ENCODE measurements at regions not wholly inside any gene's neighbourhood (a gene's known extent, or its start where the extent isn't known, plus 50 kb on each side); places are given as distances from the start of the nearest gene placed in this dataset.
A peak's percentile ranks its signal among the peaks of the same experiment; 100 is the strongest.

DNA sequence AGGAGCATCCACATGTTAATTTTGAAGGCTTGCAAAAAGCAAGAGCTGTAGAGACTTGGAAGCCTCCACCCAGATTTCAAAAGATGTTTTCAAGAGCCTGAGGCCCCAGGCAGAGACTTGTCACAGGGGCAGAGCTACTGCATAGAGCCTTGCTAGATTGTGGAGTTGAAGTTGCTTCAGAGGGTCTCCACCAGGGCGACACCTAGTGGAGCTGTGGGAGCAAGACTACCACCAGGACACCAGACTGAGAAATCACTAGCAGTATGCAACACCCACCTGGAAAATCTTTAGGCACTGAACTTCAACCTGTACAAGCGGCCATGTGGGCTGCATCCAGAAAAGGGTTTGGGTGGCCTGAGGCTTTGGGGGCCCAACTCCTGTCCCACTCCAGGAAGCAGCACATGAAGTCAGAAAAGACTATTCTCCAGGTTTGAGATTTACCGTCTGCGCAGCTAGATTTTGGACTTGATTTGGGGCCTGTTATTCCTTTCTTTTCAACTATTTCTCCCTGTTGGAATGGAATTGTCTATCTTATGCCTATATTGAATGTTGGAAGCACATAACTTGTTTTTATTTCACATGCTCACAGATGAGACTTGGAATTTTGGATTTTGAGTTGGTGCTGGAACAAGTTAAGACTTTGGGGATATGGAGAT is 508.6 kb downstream of the FLRT2 start:
- DNase-seq (ENCODE audit: low spot score) = no peak

DNA sequence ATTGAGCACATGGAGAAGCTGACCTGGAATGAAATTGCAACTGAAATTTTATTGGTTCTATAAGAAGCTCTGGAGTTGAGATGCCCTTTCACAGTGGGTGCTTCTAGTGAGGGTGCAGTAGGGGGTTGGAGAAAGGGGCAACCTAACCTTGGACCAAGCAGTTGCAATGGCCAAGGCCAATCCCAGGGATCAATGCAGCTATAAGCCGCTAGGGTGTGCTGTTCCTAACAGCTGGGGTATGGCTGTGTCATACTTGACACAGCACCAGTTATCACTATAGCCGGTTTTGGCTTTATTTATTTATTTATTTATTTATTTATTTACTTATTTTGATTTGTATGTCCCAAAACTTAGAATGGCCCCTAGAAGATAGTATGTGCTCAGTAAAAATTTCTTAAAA is 505.9 kb downstream of the FLRT2 start:
- no peak for FAIRE-seq

More for the DNA sequence above, 508.6 kb downstream of the FLRT2 start:
- no peak for FAIRE-seq

GRCh38 chr14:86027990-86028389 is 498.0 kb downstream of the FLRT2 start:
- FAIRE-seq (no peak), DNase-seq (ENCODE audit: low spot score) (no peak)

More for the DNA sequence above, 505.9 kb downstream of the FLRT2 start:
- no peak for DNase-seq (ENCODE audit: low spot score)

DNA sequence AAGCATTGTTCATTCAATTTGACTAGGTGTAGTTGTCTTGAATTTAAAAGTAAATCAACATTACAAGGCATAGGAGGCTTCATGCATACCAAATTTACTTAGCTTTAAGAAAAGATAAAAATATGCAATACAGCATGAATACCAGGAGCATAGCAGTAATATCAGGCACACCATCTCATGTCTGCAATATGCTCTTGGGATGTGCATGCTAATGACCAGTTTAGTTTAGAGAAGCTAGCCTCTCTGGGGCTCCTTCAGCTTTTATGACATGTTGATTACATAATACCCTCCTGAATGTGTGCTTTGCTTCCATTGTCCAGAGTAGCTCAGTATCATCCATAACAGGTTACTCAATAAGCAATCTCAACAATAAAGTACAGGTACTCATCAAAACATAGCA is 497.2 kb downstream of the FLRT2 start:
- DNase-seq (ENCODE audit: low spot score) (no peak), FAIRE-seq (no peak)

DNA sequence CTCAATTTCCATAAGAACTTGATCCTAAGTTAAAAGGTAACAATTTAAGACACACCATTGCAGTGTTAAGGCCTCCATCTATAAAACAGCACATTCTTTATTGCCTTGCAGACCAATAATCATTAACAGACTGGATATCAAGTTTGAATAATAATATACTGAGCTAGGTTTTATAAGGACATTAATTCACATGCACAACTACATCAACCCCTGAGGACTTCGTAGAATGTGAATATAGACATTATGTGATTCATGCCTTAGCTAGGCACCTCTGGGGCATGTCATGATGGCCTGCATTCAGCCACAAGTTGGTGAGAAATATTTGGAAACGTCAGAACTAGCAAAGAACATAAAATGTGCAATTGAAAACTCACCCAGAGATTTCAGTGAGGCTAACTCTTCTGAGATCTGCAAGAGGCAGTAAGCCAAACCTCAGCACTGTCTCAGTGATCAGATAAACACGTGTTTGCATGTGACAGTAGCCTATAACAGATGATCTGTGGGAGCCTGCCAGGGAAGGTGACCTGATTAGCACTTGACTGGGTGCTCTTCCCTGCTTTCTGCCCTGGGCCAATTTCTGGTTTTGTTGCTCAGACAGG is 492.2 kb downstream of the FLRT2 start:
- DNase-seq (ENCODE audit: low spot score) = no peak
- FAIRE-seq = no peak

DNA sequence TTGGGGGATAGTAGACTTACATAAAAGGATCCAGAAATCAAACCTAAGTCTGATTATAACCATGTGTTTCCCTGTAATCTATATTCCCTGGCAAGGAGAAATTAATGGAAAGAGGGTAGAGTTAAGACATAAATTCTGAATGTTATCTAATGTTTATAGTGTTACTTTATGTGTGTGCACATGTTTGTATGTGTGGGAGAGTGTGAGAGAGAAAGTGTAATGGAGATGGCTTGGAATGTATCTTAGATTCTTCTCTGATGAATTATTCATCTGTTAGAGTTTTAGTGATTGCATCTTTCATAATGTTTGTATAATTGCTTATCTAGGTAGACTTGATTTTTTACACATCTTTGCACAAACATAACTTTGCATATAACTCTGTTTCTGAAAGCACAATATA is 490.9 kb downstream of the FLRT2 start:
- FAIRE-seq = no peak
- DNase-seq (ENCODE audit: low spot score) = no peak

- DNase-seq (ENCODE audit: low spot score) = no peak
- FAIRE-seq = no peak
These were observed 486.0 kb downstream of the FLRT2 start for GRCh38 chr14:86015941-86016340.

- FAIRE-seq = no peak
- DNase-seq (ENCODE audit: low spot score) = no peak
These were observed 485.6 kb downstream of the FLRT2 start for GRCh38 chr14:86015511-86015910.

DNA sequence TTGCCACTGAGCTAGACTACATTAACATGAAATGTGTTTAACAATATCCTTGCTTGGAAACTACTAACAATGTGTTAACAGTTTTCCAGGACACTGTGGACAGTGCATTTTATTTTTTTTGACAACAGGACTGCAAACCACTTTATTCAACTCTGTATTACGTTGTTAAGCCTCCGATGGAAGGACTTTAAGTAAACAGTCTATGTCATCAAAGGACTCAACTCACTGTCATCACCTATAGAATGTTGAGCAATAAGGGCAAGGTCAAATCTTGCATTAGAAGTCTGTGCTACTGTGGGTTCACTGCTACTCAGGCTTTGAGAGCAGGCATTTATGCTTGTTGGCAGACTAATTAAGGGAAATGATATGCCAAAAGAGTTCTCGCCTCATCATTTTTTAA is 483.7 kb downstream of the FLRT2 start:
- no peak for FAIRE-seq

GRCh38 chr14:86012461-86012860 is 482.5 kb downstream of the FLRT2 start:
- DNase-seq (ENCODE audit: low spot score) = no peak
- no peak for FAIRE-seq

More for the DNA sequence above, 483.7 kb downstream of the FLRT2 start:
- no peak for DNase-seq (ENCODE audit: low spot score)

DNA sequence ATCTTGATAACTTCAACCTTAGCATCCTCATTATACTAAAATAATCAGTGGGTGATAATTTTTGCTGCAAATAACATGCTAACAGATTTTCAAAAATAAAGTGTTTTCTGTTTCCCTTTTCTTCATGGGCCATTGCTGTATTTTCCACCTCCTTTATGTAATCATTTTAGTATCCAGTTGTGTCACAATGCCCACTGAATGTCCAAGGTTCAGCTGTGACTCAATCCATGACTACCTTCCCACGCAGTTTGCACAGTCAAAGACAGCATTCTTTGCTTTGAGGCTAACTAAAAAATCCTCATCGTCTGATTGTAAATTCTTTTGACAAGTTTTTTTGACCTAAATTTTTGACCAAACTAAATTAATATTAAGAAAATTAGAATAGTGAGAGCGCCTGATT is 474.1 kb downstream of the FLRT2 start:
- peak; percentile 24 for DNase-seq (ENCODE audit: low spot score)
- FAIRE-seq = no peak

DNA sequence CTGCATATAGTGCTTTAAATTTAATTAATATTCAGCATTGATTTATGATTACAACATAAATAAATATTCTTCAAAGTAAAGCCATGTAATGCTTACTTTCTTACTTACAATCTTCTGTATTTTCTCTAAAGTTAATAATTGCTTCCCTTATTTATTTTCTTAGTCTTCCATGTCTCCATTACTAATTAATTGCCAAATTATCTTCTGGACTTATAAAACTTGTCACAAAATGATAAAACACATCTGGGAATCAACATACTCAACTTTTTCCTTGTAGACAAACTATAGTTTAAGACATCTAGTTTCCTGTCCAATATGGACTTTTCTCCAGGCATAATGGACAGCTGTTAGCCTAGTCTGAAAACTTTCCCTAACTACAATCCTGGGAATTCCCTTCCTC is 466.6 kb downstream of the FLRT2 start:
- no peak for FAIRE-seq

GRCh38 chr14:85991156-85991555 is 461.2 kb downstream of the FLRT2 start:
- FAIRE-seq (no peak), DNase-seq (ENCODE audit: low spot score) (no peak)

More for the DNA sequence above, 466.6 kb downstream of the FLRT2 start:
- no peak for DNase-seq (ENCODE audit: low spot score)

DNA sequence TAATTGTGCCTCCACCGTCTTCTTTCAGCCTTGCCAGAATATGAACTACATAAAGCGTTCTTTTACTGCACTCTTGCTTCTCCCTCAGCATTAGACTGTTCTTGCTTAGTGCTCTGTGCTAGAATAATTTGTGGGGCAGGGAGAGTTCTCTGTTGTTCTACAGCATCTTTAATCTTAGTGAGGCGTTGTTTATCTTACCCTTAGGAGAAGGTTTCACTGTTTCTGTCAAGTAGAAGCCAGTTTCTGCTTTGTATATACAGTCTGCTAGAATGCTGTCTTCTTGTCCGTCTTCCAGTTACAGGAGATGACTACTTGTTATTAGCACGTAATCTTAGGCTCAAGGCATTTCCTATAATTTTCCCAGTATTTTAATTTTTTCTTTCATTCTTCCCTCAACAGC is 458.0 kb downstream of the FLRT2 start:
- no peak for FAIRE-seq
- DNase-seq (ENCODE audit: low spot score) = no peak

- DNase-seq (ENCODE audit: low spot score) (no peak), FAIRE-seq (no peak)
These were observed 457.3 kb downstream of the FLRT2 start for GRCh38 chr14:85987292-85987691.

GRCh38 chr14:85978582-85979250 is 448.8 kb downstream of the FLRT2 start:
- DNase-seq (ENCODE audit: low spot score) (no peak), FAIRE-seq (no peak)

- DNase-seq (ENCODE audit: low spot score) (no peak), FAIRE-seq (no peak)
These were observed 444.7 kb downstream of the FLRT2 start for GRCh38 chr14:85974602-85975001.

- DNase-seq (ENCODE audit: low spot score) = no peak
- no peak for FAIRE-seq
These were observed 433.5 kb downstream of the FLRT2 start for GRCh38 chr14:85963486-85963885.

- no peak for FAIRE-seq
- no peak for DNase-seq (ENCODE audit: low spot score)
These were observed 430.8 kb downstream of the FLRT2 start for GRCh38 chr14:85960756-85961155.

DNA sequence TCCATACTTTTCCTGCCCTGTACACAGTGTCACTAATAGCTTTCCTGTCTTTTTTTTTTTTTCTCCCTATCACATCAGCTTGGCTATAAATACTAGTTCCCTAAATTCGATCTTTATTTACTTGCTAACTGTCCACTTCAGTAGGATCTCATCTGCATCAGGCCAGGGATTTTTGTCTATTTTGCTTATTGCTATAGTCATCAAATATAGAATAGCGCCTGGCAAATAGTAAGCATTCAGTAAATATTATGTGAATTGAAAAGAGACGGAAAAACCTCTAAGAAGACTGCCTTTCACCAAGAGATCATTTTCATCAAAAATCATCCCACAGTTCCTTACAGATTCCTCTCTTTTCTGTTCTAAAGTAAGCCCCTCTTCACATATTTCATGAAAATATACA is 429.1 kb downstream of the FLRT2 start:
- no peak for DNase-seq (ENCODE audit: low spot score)
- FAIRE-seq = no peak

DNA sequence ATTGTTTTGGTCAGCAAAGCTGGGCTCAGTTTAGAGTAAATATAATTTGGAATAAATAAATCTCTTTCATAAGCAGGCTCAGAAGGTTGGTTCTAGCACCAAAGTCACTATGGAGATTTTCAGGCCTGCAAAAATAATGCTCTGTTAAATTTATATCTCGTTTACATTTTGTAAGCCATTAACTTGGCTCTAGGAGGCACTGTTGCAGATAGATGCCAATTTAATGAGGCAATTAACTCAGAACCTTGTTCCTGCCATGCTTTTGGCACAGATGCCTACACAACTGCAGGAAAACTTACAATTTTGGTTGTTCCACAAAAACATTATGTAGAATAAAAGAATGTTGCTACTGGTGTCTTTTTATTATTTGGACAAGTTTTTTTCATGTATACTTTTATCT is 428.1 kb downstream of the FLRT2 start:
- DNase-seq (ENCODE audit: low spot score) (no peak), FAIRE-seq (no peak)

GRCh38 chr14:85953265-85953664 is 423.3 kb downstream of the FLRT2 start:
- FAIRE-seq = no peak
- no peak for DNase-seq (ENCODE audit: low spot score)

GRCh38 chr14:85948153-85948552 is 418.2 kb downstream of the FLRT2 start:
- FAIRE-seq = no peak
- no peak for DNase-seq (ENCODE audit: low spot score)
